GM21381 (cell line): ENCODE measurements at regions not wholly inside any gene's neighbourhood (a gene's known extent, or its start where the extent isn't known, plus 50 kb on each side); places are given as distances from the start of the nearest gene placed in this dataset.

Experiments used
- ATAC-seq: cut with Tn5 transposase; IDR thresholded peaks from one replicate; pipeline ENCODE4 v1.9.1; 2021; ENCODE audit warnings: mild to moderate bottlenecking, moderate library complexity; ENCODE audit not compliant: unreplicated experiment

GRCh38 chr5:74324556-74324955 is 316.0 kb downstream of the ENC1 start:
- no peak for ATAC-seq

GRCh38 chr5:74322944-74323343 is 317.6 kb downstream of the ENC1 start:
- ATAC-seq, result no peak

- no peak for ATAC-seq
Observed at GRCh38 chr5:74322191-74322590, 318.3 kb downstream of the ENC1 start.

GRCh38 chr5:74321326-74321725 is 319.2 kb downstream of the ENC1 start:
- ATAC-seq, result no peak

DNA sequence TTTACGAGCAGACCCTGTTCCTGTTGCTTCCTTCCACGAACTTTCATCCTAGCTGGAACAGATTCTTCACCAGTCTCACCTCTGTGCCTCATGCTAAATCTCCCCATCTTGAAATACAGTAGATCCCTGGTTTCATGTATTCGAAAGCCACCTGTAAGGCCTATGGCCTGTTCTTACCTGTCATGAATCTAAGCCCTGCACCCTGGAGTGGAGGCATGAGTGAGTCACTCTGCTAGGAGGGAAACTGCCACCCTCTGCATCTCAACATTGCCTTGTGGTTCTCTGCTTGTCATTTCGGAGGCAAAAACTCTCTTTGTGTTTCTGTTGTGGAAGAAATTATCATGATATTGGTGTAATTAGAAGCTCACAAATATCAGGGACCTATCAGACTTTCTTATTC is 320.0 kb downstream of the ENC1 start:
- no peak for ATAC-seq

GRCh38 chr5:74319076-74319475 is 321.5 kb downstream of the ENC1 start:
- ATAC-seq, result no peak

- ATAC-seq, result no peak
Observed at GRCh38 chr5:74316064-74316603, 324.4 kb downstream of the ENC1 start.

DNA sequence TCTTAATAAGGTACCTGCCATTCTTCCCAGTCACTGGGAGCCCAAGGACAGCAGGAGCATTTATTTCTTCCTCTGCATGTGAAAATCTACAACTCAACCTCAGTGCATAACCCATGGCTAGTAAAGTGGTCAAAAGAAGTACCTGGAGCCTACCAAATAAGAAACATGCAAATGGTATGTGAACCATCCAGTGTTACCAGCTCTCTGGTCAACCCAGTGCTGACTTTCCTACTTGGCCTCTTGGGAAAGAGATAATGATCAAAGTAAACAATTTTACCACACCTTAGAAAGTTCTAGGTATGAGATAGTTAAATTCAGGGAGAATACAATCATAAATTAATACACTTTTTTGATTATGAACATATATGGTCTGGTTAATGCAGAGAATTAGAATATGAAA is 325.6 kb downstream of the ENC1 start:
- ATAC-seq, result no peak

- no peak for ATAC-seq
Observed at GRCh38 chr5:74313896-74314295, 326.6 kb downstream of the ENC1 start.

DNA sequence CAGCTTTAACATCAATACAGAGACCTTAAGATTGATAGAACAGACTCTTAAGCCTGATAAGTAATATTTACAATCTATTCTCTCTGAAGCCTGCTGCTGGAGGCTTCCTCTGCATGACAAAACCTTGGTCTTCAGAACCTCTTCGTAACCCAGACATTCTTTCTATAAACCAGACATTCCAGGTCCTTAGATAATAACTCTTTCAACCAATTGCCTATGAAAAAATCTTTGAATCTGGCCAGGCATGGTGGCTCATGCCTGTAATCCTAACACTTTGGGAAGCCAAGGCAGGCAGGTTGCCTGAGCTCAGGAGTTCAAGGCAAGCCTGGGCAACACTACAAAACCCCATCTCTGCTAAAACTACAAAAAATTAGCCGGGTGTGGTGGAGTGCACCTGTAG is 327.8 kb downstream of the ENC1 start:
- ATAC-seq, result no peak

DNA sequence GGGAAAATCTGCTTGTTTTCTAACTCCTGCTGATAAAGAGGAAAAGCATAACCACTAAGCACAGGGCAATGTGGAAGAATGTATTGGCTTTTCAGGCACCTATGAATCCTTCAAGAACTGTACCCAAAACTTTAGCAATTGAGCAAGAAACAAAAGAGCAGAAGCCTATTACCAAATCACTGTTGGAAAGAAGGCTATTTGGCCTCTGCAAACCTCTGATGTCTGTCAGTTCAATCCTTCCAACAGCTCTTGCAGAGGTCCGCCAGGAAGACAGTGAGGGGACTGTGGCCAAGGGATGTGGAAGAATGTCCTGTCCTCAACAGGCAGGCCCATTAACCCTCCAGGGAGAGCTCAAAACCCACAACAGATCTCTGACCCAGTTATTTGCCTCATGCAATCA is 328.6 kb downstream of the ENC1 start:
- ATAC-seq, result no peak

DNA sequence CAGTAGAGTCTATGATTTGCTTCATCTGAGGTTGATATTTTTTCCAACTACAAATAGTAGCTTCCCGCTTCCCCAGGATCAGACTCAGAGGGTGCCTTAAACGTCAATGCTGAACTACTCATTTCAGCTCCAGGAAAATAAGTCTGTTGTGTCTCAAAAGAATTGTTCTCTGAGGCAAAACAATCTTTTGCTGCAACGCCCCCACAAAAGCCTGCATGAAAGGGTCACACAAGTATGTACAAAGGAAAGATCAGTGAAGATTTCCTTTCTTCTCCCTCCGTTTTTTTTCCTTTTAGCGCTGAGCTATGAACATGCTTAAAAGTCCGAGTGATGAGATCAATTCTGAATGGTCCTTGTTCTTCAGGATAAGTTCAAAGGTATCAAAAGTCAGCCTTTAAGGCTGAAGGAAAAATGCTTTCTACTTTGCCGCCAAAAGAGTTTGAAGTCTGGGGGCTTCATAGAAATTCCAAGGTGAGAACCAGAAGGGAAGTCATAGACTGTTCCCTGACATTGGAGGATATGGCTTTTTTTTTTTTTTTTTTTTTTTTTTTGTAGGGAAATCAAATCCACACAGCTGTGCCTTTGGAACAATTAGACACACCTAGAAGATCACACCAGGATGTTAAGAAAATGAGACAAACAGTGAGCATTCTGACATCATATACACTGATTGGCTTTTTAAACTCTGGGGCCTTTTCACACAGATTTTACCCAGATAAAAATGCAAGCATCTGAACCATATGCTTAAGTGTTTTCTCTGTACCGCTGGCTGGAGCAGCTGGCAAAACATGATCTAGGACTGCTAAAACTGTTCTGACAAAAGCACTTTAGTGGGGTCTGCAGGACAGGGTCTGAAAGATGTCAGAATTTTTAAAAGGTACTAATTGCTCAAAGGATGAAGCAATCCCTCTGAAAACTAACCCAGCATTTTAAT is 329.3 kb downstream of the ENC1 start:
- no peak for ATAC-seq

GRCh38 chr5:74310386-74310785 is 330.1 kb downstream of the ENC1 start:
- no peak for ATAC-seq

GRCh38 chr5:74309050-74309449 is 331.5 kb downstream of the ENC1 start:
- no peak for ATAC-seq

DNA sequence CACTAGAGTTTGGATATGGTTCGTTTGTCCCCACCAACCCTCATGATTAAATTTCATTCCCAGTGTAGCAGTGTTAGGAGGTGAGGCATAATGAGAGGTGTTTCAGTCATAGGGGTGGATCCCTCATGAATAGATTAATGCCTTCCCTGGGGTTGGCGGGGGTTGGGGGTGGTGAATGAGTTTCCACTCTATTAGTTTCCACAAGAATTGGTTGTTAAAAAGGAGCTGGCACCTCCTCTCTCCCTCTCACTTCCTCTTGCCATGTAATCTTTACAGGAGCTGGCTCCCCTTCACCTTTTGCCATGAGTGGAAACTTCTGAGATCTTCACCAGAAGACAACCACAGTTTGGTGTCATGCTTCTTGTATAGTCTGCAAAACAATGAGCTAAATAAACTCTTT is 333.7 kb downstream of the ENC1 start:
- ATAC-seq, result no peak

- ATAC-seq, result no peak
Observed at GRCh38 chr5:74304536-74304935, 336.0 kb downstream of the ENC1 start.

DNA sequence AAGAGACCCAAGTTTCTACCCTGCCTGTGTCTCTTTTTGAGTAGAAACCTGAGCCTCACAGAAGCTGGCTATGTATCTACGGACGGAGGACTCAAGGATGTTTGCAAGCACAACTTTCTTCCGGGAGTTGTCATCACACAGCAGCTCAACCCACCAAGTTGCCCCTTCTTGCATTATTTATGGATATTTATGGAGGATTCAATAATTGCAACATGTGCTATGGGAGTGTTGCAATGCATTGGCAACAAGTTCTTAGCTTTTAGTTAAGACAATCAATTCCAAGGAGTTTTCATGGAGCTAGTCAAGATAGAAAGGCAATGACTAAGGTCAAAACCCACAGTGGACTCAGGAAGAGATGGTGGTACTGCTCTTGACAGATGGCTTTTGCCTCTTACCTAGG is 336.9 kb downstream of the ENC1 start:
- ATAC-seq, result no peak

GRCh38 chr5:74301576-74301975 is 339.0 kb downstream of the ENC1 start:
- ATAC-seq, result no peak

GRCh38 chr5:74300808-74301389 is 339.6 kb downstream of the ENC1 start:
- no peak for ATAC-seq

DNA sequence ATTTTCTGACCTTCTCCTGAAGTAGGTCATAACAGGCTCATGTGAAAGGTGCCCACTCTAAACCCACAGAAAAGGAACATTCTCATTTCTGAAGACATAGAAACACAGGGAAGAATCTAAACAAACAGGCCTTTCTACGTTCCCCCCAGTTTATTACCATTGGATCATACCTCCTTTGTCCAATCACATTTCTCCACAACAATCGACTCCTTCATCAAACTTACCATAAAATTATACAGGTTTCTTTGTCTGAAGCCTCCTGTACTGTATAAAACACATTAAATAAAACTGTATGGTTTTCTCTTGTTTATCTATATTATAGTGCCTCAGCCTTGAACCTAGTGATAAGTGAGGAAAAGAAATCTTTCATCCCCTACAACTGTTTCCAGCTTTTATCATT is 340.7 kb downstream of the ENC1 start:
- ATAC-seq, result no peak

DNA sequence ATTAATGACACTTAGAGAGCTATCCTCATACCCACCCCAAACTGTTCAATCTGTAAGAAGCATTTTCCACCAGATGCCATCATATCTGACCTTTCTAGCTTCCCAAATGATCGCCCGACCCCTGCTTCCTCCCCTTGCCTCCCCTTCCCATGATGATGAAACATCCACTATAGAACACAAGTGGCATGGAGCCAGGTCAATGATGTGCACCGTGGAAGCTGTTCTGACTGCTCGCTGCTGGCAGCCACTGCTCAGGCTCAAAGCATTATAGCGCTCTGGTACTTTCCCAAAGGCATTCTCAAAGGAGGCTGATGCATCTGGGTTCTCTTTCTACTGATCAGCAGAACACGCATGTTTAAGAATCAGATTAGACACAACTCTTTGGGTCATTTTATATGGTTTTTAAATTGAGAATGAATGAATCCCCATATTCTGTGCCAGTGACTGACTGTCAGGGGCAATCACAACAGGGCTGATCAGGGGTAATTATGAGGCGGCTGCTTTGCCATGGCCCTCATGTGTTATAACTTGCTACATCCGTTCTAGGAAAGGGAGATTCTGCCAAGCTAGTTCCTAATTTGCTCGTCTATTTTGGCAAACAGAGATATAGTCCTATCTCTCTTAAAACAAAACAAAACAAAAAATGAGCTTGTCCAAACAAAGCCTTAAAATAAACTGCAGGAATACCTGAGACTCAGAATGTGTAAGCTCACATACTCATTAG is 343.7 kb downstream of the ENC1 start:
- ATAC-seq, result no peak

GRCh38 chr5:74295676-74296075 is 344.9 kb downstream of the ENC1 start:
- no peak for ATAC-seq
